ENCODE measurements at regions not wholly inside any gene's neighbourhood (a gene's known extent, or its start where the extent isn't known, plus 50 kb on each side); places are given as distances from the start of the nearest gene placed in this dataset.

DNA sequence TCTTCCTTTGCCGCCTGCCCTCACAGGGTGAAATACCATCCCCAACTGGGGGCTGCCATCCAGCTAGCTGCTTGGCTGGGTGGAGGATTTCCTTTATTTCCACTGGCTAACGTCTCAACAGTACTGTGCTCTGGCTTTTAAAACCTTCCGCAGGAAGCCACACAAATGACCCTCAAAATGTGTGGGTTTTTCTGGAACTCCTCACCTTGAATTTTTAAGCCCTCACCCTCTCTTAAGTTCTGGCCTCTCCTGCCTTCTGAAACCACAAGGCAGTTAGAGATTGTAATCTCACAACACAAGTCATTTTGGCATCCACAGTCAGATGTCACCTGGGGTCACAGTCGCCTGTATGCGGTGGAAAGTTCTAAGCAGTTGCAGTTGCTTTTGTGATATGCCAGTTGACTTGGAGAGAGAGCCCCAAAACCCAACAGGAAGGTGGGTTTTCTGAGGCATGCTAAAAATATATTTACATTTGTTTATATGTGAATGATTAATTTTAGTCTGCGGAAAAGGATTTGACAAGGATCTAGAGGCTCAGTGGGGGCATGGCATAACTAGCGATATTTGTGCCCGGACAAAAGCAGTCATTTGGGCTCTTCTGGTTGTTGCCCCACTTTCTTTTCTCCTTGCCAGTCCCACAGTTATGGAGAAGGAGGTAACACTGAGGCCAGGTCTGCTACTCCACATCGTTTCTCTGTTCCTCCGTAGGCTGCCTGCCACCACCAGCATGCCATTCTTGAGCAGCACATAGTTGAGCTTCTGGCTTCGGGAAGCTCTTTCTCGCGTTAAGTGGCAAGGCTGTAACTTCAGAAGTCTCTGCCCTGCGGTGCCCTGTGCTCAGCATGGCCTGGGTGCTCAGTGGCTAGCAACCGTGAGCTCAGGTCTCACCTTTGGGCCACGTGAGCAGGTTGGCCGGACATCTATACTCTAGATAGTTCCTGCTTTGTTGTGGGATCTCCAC is 335.3 kb downstream of the CD83 start:
- ChIA-PET POLR2A (interaction anchor here (0.7 kb wide), 1 partner anchor 338 kb away, joined by 3 read pairs; no protein-coding TSS in a partner anchor), CTCF (no interaction called here), RAD21 (ENCODE audit: unreplicated experiment) (no interaction called here), SMC1A (ENCODE audit: uncharacterized antibody, unreplicated experiment) (no interaction called here)
- H3K4me2 ChIP-seq (ENCODE audit: control insufficient read depth, insufficient read depth): no peak overlapping the region; the same call in 1 of the 2 replicates
- H3K9ac ChIP-seq (ENCODE audit: control insufficient read depth, insufficient read depth, low read length): no peak overlapping the region
- no peak overlapping the region for H2AFZ ChIP-seq (ENCODE audit: control insufficient read depth, low read depth, low read length)
- intact Hi-C loops (cut with micrococcal nuclease; ENCODE audit: unreplicated experiment): no loop called here
- H3K9me3 ChIP-seq (replicated peaks; ENCODE audit: control insufficient read depth, insufficient read depth, low read length): no peaks in the 10 kb centered on the region
- H3K4me1 ChIP-seq (ENCODE audit: control insufficient read depth, insufficient read depth, low read length): no peaks in the 10 kb centered on the region
- TF ChIP-seq, protein P1, sequence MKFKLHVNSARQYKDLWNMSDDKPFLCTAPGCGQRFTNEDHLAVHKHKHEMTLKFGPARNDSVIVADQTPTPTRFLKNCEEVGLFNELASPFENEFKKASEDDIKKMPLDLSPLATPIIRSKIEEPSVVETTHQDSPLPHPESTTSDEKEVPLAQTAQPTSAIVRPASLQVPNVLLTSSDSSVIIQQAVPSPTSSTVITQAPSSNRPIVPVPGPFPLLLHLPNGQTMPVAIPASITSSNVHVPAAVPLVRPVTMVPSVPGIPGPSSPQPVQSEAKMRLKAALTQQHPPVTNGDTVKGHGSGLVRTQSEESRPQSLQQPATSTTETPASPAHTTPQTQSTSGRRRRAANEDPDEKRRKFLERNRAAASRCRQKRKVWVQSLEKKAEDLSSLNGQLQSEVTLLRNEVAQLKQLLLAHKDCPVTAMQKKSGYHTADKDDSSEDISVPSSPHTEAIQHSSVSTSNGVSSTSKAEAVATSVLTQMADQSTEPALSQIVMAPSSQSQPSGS (IDR thresholded peaks at IDR 0.05; ENCODE audit: low read length): no peak
- peak; percentile 31; the same call in 1 of the 2 replicates for TF ChIP-seq RUNX3 (IDR thresholded peaks at IDR 0.05; ENCODE audit: low read length)
- TF ChIP-seq YY1 (IDR thresholded peaks at IDR 0.05; ENCODE audit: low read depth, low read length): no peak
- no peak for TF ChIP-seq ZNF207 (IDR thresholded peaks at IDR 0.05; ENCODE audit: borderline replicate concordance)
- TF ChIP-seq SMAD5 (IDR thresholded peaks at IDR 0.05; ENCODE audit: low read depth): no peak
- WGBS (ENCODE audit: insufficient coverage, insufficient replicate concordance, low lambda C conversion rate, missing lambda C conversion rate): 51% methylated on average over 17 of the region's 17 CpGs
- ATAC-seq (no peak), FAIRE-seq (no peak), DNase-seq (ENCODE audit: low read depth, low spot score) (peak; percentile 4)
- no peaks in the 10 kb centered on the region for H4K20me1 ChIP-seq (ENCODE audit: control insufficient read depth, insufficient read depth)
- H3K27ac ChIP-seq (ENCODE audit: control insufficient read depth, insufficient read depth): no peak overlapping the region
- no peaks in the 10 kb centered on the region for H3K36me3 ChIP-seq (ENCODE audit: control insufficient read depth in 2 of 2, insufficient read depth in 2 of 2, low read length in 1 of 2)
- no peak overlapping the region for H3K4me3 ChIP-seq
- BruUV-seq (replicated peaks): no TSS peak
- no peaks in the 10 kb centered on the region for H3K79me2 ChIP-seq (ENCODE audit: control insufficient read depth, insufficient read depth, low read length)
- in situ Hi-C loops (cut with MboI): no loop called here
- H3K27me3 ChIP-seq (replicated peaks in 1 of 2; ENCODE audit: control insufficient read depth in 2 of 2, insufficient read depth in 2 of 2, low read length in 1 of 2): no peaks in the 10 kb centered on the region

Data from GM12878 (cell line).